ENCODE measurements at regions not wholly inside any gene's neighbourhood (a gene's known extent, or its start where the extent isn't known, plus 50 kb on each side); places are given as distances from the start of the nearest gene placed in this dataset.

GRCh38 chr2:2870106-2870505 is 507.5 kb downstream of the EIPR1 start:
- DNase-seq = no peak
- intact Hi-C loops (cut with DNase I) = no loop called here
- Histone ChIP-seq H3K9me3 (no peaks in the 10 kb centered on the region), H3K4me1 (no peaks in the 10 kb centered on the region), H3K36me3 (no peaks in the 10 kb centered on the region), H3K27me3 (no peaks in the 10 kb centered on the region), H3K4me3 (replicated peaks in 1 of 3) (no peak overlapping the region), H3K27ac (no peak overlapping the region)
- no peak for TF ChIP-seq POLR2A (IDR thresholded peaks at IDR 0.05)
- no peak for TF ChIP-seq CTCF (IDR thresholded peaks at IDR 0.05)
- 69 to 84% methylated on average over 5 of the region's 5 CpGs for WGBS, 2 donors

GRCh38 chr2:2869553-2869952 is 508.1 kb downstream of the EIPR1 start:
- H3K27me3 ChIP-seq = no peaks in the 10 kb centered on the region
- TF ChIP-seq CTCF (IDR thresholded peaks at IDR 0.05) (no peak), POLR2A (IDR thresholded peaks at IDR 0.05) (no peak)
- H3K9me3 ChIP-seq = no peaks in the 10 kb centered on the region
- no peak overlapping the region for H3K27ac ChIP-seq
- 92 to 93% methylated on average over 9 of the region's 9 CpGs for WGBS, 2 donors
- no peaks in the 10 kb centered on the region for H3K4me1 ChIP-seq
- no peak for DNase-seq
- H3K36me3 ChIP-seq = no peaks in the 10 kb centered on the region
- H3K4me3 ChIP-seq (replicated peaks in 1 of 3) = no peak overlapping the region
- intact Hi-C loops (cut with DNase I) = no loop called here

- H3K9me3 ChIP-seq = no peaks in the 10 kb centered on the region
- no peaks in the 10 kb centered on the region for H3K36me3 ChIP-seq
- DNase-seq = no peak
- intact Hi-C loops (cut with DNase I) = no loop called here
- 43 to 50% methylated on average over 5 to 9 of the region's 9 CpGs for WGBS, 2 donors
- H3K27me3 ChIP-seq = no peaks in the 10 kb centered on the region
- TF ChIP-seq POLR2A (IDR thresholded peaks at IDR 0.05) (no peak), CTCF (IDR thresholded peaks at IDR 0.05) (no peak)
- H3K4me1 ChIP-seq = no peaks in the 10 kb centered on the region
- H3K27ac ChIP-seq = no peak overlapping the region
- H3K4me3 ChIP-seq (replicated peaks in 1 of 3) = no peak overlapping the region
Measured at GRCh38 chr2:2868085-2868484, 509.5 kb downstream of the EIPR1 start.

- Histone ChIP-seq H3K27me3 (no peaks in the 10 kb centered on the region), H3K4me3 (replicated peaks in 1 of 3) (no peak overlapping the region), H3K36me3 (no peaks in the 10 kb centered on the region), H3K9me3 (no peaks in the 10 kb centered on the region), H3K4me1 (no peaks in the 10 kb centered on the region), H3K27ac (no peak overlapping the region)
- WGBS, 2 donors = 73 to 80% methylated on average over 14 to 16 of the region's 18 CpGs
- no peak for DNase-seq
- intact Hi-C loops (cut with DNase I) = no loop called here
- TF ChIP-seq CTCF (IDR thresholded peaks at IDR 0.05) (no peak), POLR2A (IDR thresholded peaks at IDR 0.05) (no peak)
Measured at GRCh38 chr2:2867397-2867979, 510.1 kb downstream of the EIPR1 start.

- H3K36me3 ChIP-seq = no peaks in the 10 kb centered on the region
- TF ChIP-seq POLR2A (IDR thresholded peaks at IDR 0.05) (no peak), CTCF (IDR thresholded peaks at IDR 0.05) (no peak)
- H3K27me3 ChIP-seq = no peaks in the 10 kb centered on the region
- no peak for DNase-seq
- intact Hi-C loops (cut with DNase I) = no loop called here
- H3K9me3 ChIP-seq = no peaks in the 10 kb centered on the region
- H3K4me1 ChIP-seq = no peaks in the 10 kb centered on the region
- H3K4me3 ChIP-seq (replicated peaks in 1 of 3) = no peak overlapping the region
- no peak overlapping the region for H3K27ac ChIP-seq
- WGBS, 2 donors = 73 to 81% methylated on average over 14 of the region's 14 CpGs
Measured at GRCh38 chr2:2866459-2866858, 511.2 kb downstream of the EIPR1 start.

Measured in thyroid gland (tissue), 4 donors.